IMR-90 (cell line): ENCODE measurements at regions not wholly inside any gene's neighbourhood (a gene's known extent, or its start where the extent isn't known, plus 50 kb on each side); places are given as distances from the start of the nearest gene placed in this dataset.

ENCODE experiments used
- ATAC-seq: fragments of 200-7000 bp; cut with Tn5 transposase; 2 replicates; pipeline ENCODE4 v1.9.1; 2020; ENCODE audit warnings: low read depth, mild to moderate bottlenecking, moderate library complexity
- BruUV-seq: library from RNA; stranded (reverse); fragments of 400-500 nt; replicated peaks from 2 replicates; lab custom pipeline; 2021; lab: Mats Ljungman, UMichigan
- CTCF ChIA-PET: fragments of 300-600 bp; formaldehyde crosslinking; extraction: SDS; loops from one replicate; lab custom pipeline; 2021; ENCODE audit warnings: antibody characterized with exemption; lab: Yijun Ruan, JAX
- POLR2A ChIA-PET: fragments of 300-600 bp; sonication (Branson Sonifier 250); formaldehyde crosslinking; loops from one replicate; lab custom pipeline; 2022; ENCODE audit warnings: antibody characterized with exemption; ENCODE audit not compliant: unreplicated experiment; lab: Charles Lee
- DNase-seq: peaks from one replicate; pipeline ENCODE4 v3.0.0; 2013
- H2AFZ ChIP-seq: replicated peaks from 2 replicates; pipeline ENCODE3; 2013; ENCODE audit warnings: low read length, mild to moderate bottlenecking; ENCODE audit not compliant: poor library complexity
- H2AK5ac ChIP-seq: 2 replicates; pipeline ENCODE4 v1.6.1; 2013; ENCODE audit warnings: low read depth, low read length, inconsistent platforms
- H2AK9ac ChIP-seq: replicated peaks from 2 replicates; pipeline ENCODE3; 2013; ENCODE audit warnings: mild to moderate bottlenecking, low read depth, low read length, moderate library complexity; ENCODE audit not compliant: poor library complexity
- H2BK120ac ChIP-seq: 2 replicates; pipeline ENCODE4 v1.6.1; 2013; ENCODE audit warnings: low read depth, low read length, inconsistent platforms
- H2BK15ac ChIP-seq: 3 replicates; pipeline ENCODE4 v1.6.1; 2013; ENCODE audit warnings: low read depth, low read length, inconsistent platforms
- H2BK20ac ChIP-seq: 2 replicates; pipeline ENCODE4 v1.6.1; 2013; ENCODE audit warnings: low read depth, mild to moderate bottlenecking, inconsistent platforms, low read length, moderate library complexity
- H2BK5ac ChIP-seq: 2 replicates; pipeline ENCODE4 v1.6.1; 2013; ENCODE audit warnings: mild to moderate bottlenecking, low read depth, low read length, inconsistent platforms; ENCODE audit not compliant: poor library complexity, severe bottlenecking
- H3K14ac ChIP-seq: replicated peaks from 2 replicates; pipeline ENCODE4 v1.6.1; 2013; ENCODE audit warnings: low read depth, low read length, inconsistent platforms
- H3K18ac ChIP-seq: 2 replicates; pipeline ENCODE4 v1.6.1; 2013; ENCODE audit warnings: low read depth, low read length, control low read depth
- H3K23ac ChIP-seq: 2 replicates; pipeline ENCODE4 v1.6.1; 2013; ENCODE audit warnings: low read depth, low read length, inconsistent platforms
- H3K27ac ChIP-seq: 2 replicates; pipeline ENCODE4 v1.5.1; 2013; ENCODE audit warnings: mild to moderate bottlenecking, control low read depth, low read length; ENCODE audit not compliant: insufficient read depth
- H3K27me3 ChIP-seq: 2 replicates; pipeline ENCODE4 v1.6.1; 2013; ENCODE audit warnings: low read length; ENCODE audit not compliant: control insufficient read depth, insufficient read depth
- H3K36me3 ChIP-seq: 2 replicates; pipeline ENCODE4 v1.6.1; 2013; ENCODE audit warnings: low read length, mixed read lengths; ENCODE audit not compliant: control insufficient read depth, insufficient read depth
- H3K4ac ChIP-seq: 2 replicates; pipeline ENCODE4 v1.6.1; 2013; ENCODE audit warnings: low read depth, low read length, inconsistent platforms
- H3K4me1 ChIP-seq: 2 replicates; pipeline ENCODE4 v1.6.1; 2013; ENCODE audit warnings: low read length, mixed read lengths; ENCODE audit not compliant: control insufficient read depth, insufficient read depth
- H3K4me2 ChIP-seq: 2 replicates; pipeline ENCODE4 v1.6.1; 2013; ENCODE audit warnings: low read depth, mild to moderate bottlenecking, control low read depth, low read length, moderate library complexity
- H3K4me3 ChIP-seq: 2 replicates; pipeline ENCODE4 v1.5.1; 2013; ENCODE audit warnings: low read depth, mild to moderate bottlenecking, control low read depth, low read length, moderate library complexity; ENCODE audit not compliant: insufficient read depth
- H3K56ac ChIP-seq: 2 replicates; pipeline ENCODE4 v1.6.1; 2013; ENCODE audit warnings: low read length, inconsistent platforms; ENCODE audit not compliant: insufficient read depth; ENCODE audit errors: extremely low read depth
- H3K79me1 ChIP-seq, 2 experiments: 2 replicates each; pipeline ENCODE4 v1.6.1; 2013; ENCODE audit warnings: low read length in 2 of 2, inconsistent platforms in 1 of 2, low read depth in 1 of 2
- H3K9ac ChIP-seq: 2 replicates; pipeline ENCODE4 v1.6.1; 2013; ENCODE audit warnings: low read depth, low read length, control low read depth
- H3K9me1 ChIP-seq: 2 replicates; pipeline ENCODE4 v1.6.1; 2013; ENCODE audit warnings: low read length, inconsistent platforms; ENCODE audit not compliant: insufficient read depth
- H3K9me3 ChIP-seq: 2 replicates; pipeline ENCODE4 v1.6.1; 2013; ENCODE audit warnings: low read length; ENCODE audit not compliant: control insufficient read depth, insufficient read depth
- H4K20me1 ChIP-seq: 2 replicates; pipeline ENCODE4 v1.6.1; 2013; ENCODE audit warnings: low read length, inconsistent platforms; ENCODE audit not compliant: insufficient read depth
- H4K5ac ChIP-seq: 2 replicates; pipeline ENCODE4 v1.6.1; 2013; ENCODE audit warnings: mild to moderate bottlenecking, low read depth, low read length, control low read depth
- H4K8ac ChIP-seq, 2 experiments: 2 replicates each; pipeline ENCODE4 v1.6.1; 2013; ENCODE audit warnings: low read depth in 2 of 2, low read length in 2 of 2, control low read depth in 1 of 2, inconsistent platforms in 1 of 2
- H4K91ac ChIP-seq: 2 replicates; pipeline ENCODE4 v1.6.1; 2013; ENCODE audit warnings: low read depth, low read length, inconsistent platforms; ENCODE audit not compliant: insufficient read depth
- SMC3 ChIP-seq: fragments of 150-350 bp; IDR thresholded peaks from 2 replicates; pipeline ENCODE4 v1.6.1; 2016; ENCODE audit warnings: low read depth, mild to moderate bottlenecking, antibody characterized with exemption, low read length, moderate library complexity
- WGBS, 2 experiments: methylation state at CpG; one replicate each; pipeline versions ENCODE4 v1.1.5 to v1.1.7; 2013; ENCODE audit warnings: missing lambda C conversion rate in 2 of 2; ENCODE audit not compliant: insufficient read length in 1 of 2; ENCODE audit errors: extremely low coverage in 2 of 2; 5-methylcytosine and 5-hydroxymethylcytosine counted together
- dilution Hi-C: fragments of 300-500 bp; cut with HindIII; formaldehyde crosslinking; loops from one replicate; pipeline ENCODE4 v1.14.3; 2018; ENCODE audit warnings: low sequenced_read_pairs; ENCODE audit not compliant: unreplicated experiment
- in situ Hi-C: fragments of 300-500 bp; cut with MboI; formaldehyde crosslinking; loops from 3 replicates; pipeline ENCODE4 v1.14.3; 2019; ENCODE audit warnings: low sequenced_read_pairs, inconsistent platforms, mixed read lengths
- intact Hi-C: fragments of 100-400 bp; cut with micrococcal nuclease; formaldehyde crosslinking; loops from 2 replicates; pipeline ENCODE4 v1.10.0; 2022

- Histone ChIP-seq H4K20me1 (no peaks in the 10 kb centered on the region), H3K4me3 (no peak overlapping the region), H3K27ac (no peak overlapping the region), H3K27me3 (no peaks in the 10 kb centered on the region; the same call in 1 of the 2 replicates), H3K4me1 (no peaks in the 10 kb centered on the region), H3K23ac (no peak overlapping the region), H3K4ac (no peak overlapping the region), H2BK5ac (no peak overlapping the region), H3K9ac (no peak overlapping the region), H2BK120ac (no peak overlapping the region), H2AK9ac (no peak overlapping the region), H2AFZ (no peak overlapping the region), H3K4me2 (no peak overlapping the region), H2BK20ac (no peak overlapping the region), H3K36me3 (no peaks in the 10 kb centered on the region), H3K79me1 (no peaks in the 10 kb centered on the region), H3K18ac (no peak overlapping the region), H4K5ac (no peak overlapping the region), H2AK5ac (0 out of 2 replicates have a peak overlapping the region, but pooled peaks have one; percentile 4), H4K91ac (no peak overlapping the region), H4K8ac (no peak overlapping the region), H3K9me1 (no peaks in the 10 kb centered on the region), H3K9me3 (peaks cover 2% of the 10 kb centered on the region), H3K14ac (no peak overlapping the region), H3K56ac (no peak overlapping the region), H2BK15ac (no peak overlapping the region)
- TF ChIP-seq SMC3: no peak
- ChIA-PET CTCF (no interaction called here), POLR2A (no interaction called here)
- DNase-seq: no peak
- 64% methylated on average over 2 of the region's 2 CpGs; no CpG with 5 or more reads in 1 of the 2 experiments for WGBS, 2 experiments
- dilution Hi-C loops: no loop called here
- no TSS peak for BruUV-seq
- intact Hi-C loops: no loop called here
- in situ Hi-C loops: no loop called here
- ATAC-seq: no peak
Measured at GRCh38 chr6:14894105-14894504, 351.8 kb upstream of the JARID2 start.
